Neural cell (in vitro differentiated cells): ENCODE measurements at regions not wholly inside any gene's neighbourhood (a gene's known extent, or its start where the extent isn't known, plus 50 kb on each side); places are given as distances from the start of the nearest gene placed in this dataset.

Experiments
- H2AFZ ChIP-seq: fragments of 200-600, 300-800 bp; sonication (generic), shearing (Covaris generic); 2 replicates; pipeline ENCODE4 v1.6.0; 2014; ENCODE audit warnings: low read depth, mild to moderate bottlenecking, antibody characterized with exemption, low read length, moderate library complexity
- H3F3A ChIP-seq: fragments of 200-600 bp; shearing (Covaris generic); 2 replicates; pipeline ENCODE4 v1.6.1; 2016; ENCODE audit warnings: mild to moderate bottlenecking, moderate library complexity, mixed read lengths, antibody characterized with exemption, low read length; ENCODE audit not compliant: insufficient read depth, poor library complexity, severe bottlenecking
- H3K27ac ChIP-seq: fragments of 200-600, 300-800 bp; sonication (generic), shearing (Covaris generic); 2 replicates; pipeline ENCODE4 v1.5.1; 2014; ENCODE audit warnings: mild to moderate bottlenecking, low read length, moderate library complexity
- H3K27me3 ChIP-seq: fragments of 300-800, 200-600 bp; sonication (generic), shearing (Covaris generic); 2 replicates; pipeline ENCODE4 v1.6.0; 2014; ENCODE audit warnings: mild to moderate bottlenecking, low read depth, low read length, moderate library complexity; ENCODE audit not compliant: insufficient read depth
- H3K36me3 ChIP-seq: fragments of 300-800, 200-600 bp; sonication (generic), shearing (Covaris generic); 2 replicates; pipeline ENCODE4 v1.5.1; 2014; ENCODE audit warnings: mild to moderate bottlenecking, antibody characterized with exemption, low read length, moderate library complexity; ENCODE audit not compliant: insufficient read depth
- H3K4me2 ChIP-seq: fragments of 300-800, 200-600 bp; sonication (generic), shearing (Covaris generic); 2 replicates; pipeline ENCODE4 v1.6.0; 2014; ENCODE audit warnings: mild to moderate bottlenecking, low read length
- H3K4me3 ChIP-seq: fragments of 300-800, 200-600 bp; sonication (generic), shearing (Covaris generic); 2 replicates; pipeline ENCODE4 v1.5.1; 2014; ENCODE audit warnings: mild to moderate bottlenecking, low read length, moderate library complexity
- H3K79me2 ChIP-seq: fragments of 200-600 bp; shearing (Covaris generic); replicated peaks from 2 replicates; pipeline ENCODE4 v1.6.0; 2014; ENCODE audit warnings: mild to moderate bottlenecking, low read length, moderate library complexity; ENCODE audit not compliant: insufficient read depth
- H3K9ac ChIP-seq: fragments of 300-800, 200-600 bp; sonication (generic), shearing (Covaris generic); 2 replicates; pipeline ENCODE4 v1.6.1; 2016; ENCODE audit warnings: mild to moderate bottlenecking, low read length, mixed read lengths
- H3K9me2 ChIP-seq: fragments of 200-600 bp; shearing (Covaris generic); 2 replicates; pipeline ENCODE4 v1.6.1; 2016; ENCODE audit warnings: mild to moderate bottlenecking, low read length, mixed read lengths; ENCODE audit not compliant: insufficient read depth
- H3K9me3 ChIP-seq: fragments of 200-600, 300-800 bp; sonication (generic), shearing (Covaris generic); 2 replicates; pipeline ENCODE4 v1.6.1; 2016; ENCODE audit warnings: mild to moderate bottlenecking, mixed run types, low read length, moderate library complexity, mixed read lengths
- H4K20me1 ChIP-seq: fragments of 200-600 bp; shearing (Covaris generic); 2 replicates; pipeline ENCODE4 v1.6.1; 2016; ENCODE audit warnings: mild to moderate bottlenecking, mixed run types; ENCODE audit not compliant: insufficient read depth
- CTCF ChIP-seq: fragments of 450-650 bp; IDR thresholded peaks from 2 replicates; pipeline ENCODE4 v1.5.1; 2014; ENCODE audit warnings: antibody characterized with exemption, mild to moderate bottlenecking, moderate library complexity; ENCODE audit not compliant: poor library complexity, severe bottlenecking
- EP300 ChIP-seq: fragments of 450-650 bp; conservative IDR thresholded peaks from 2 replicates; pipeline ENCODE4 v1.6.1; 2014; ENCODE audit warnings: antibody characterized with exemption, mild to moderate bottlenecking, moderate library complexity; ENCODE audit not compliant: poor library complexity, severe bottlenecking
- EZH2 ChIP-seq: fragments of 200-600, 300-800 bp; shearing (Covaris generic), sonication (generic); IDR thresholded peaks from 2 replicates; pipeline ENCODE4 v1.6.1; 2014; ENCODE audit warnings: antibody characterized with exemption, low read length, borderline replicate concordance, mild to moderate bottlenecking; ENCODE audit not compliant: insufficient read depth, poor library complexity, severe bottlenecking
- MXI1 ChIP-seq: fragments of 450-650 bp; conservative IDR thresholded peaks from 2 replicates; pipeline ENCODE4 v1.6.1; 2014; ENCODE audit warnings: antibody characterized with exemption, mild to moderate bottlenecking; ENCODE audit not compliant: poor library complexity, severe bottlenecking
- POLR2AphosphoS5 ChIP-seq: IDR thresholded peaks from 2 replicates; pipeline ENCODE4 v1.6.1; 2012
- RAD21 ChIP-seq: fragments of 450-650 bp; conservative IDR thresholded peaks from 2 replicates; pipeline ENCODE4 v1.6.1; 2014; ENCODE audit warnings: antibody characterized with exemption, mild to moderate bottlenecking, moderate library complexity
- REST ChIP-seq: IDR thresholded peaks from 2 replicates; pipeline ENCODE4 v1.6.1; 2012; ENCODE audit warnings: borderline replicate concordance
- SMC3 ChIP-seq: fragments of 450-650 bp; conservative IDR thresholded peaks from 2 replicates; pipeline ENCODE4 v1.6.1; 2014; ENCODE audit warnings: antibody characterized with exemption, mild to moderate bottlenecking, moderate library complexity; ENCODE audit not compliant: poor library complexity
- TAF1 ChIP-seq: IDR thresholded peaks from 2 replicates; pipeline ENCODE4 v1.6.1; 2012; ENCODE audit warnings: low read depth

GRCh38 chr14:48914382-48914781 lies 671.8 kb downstream of the RPS29 start:
- Histone ChIP-seq H3F3A (no peaks in the 10 kb centered on the region), H3K36me3 (no peaks in the 10 kb centered on the region), H3K4me2 (no peak overlapping the region), H3K4me3 (no peak overlapping the region), H3K9me3 (no peaks in the 10 kb centered on the region), H2AFZ (no peak overlapping the region), H3K27me3 (no peaks in the 10 kb centered on the region), H4K20me1 (no peaks in the 10 kb centered on the region), H3K27ac (no peak overlapping the region), H3K9ac (no peak overlapping the region), H3K79me2 (no peaks in the 10 kb centered on the region), H3K9me2 (no peaks in the 10 kb centered on the region)
- TF ChIP-seq EP300: no peak
- no peak for TF ChIP-seq REST
- TF ChIP-seq SMC3: no peak
- no peak for TF ChIP-seq RAD21
- no peak for TF ChIP-seq POLR2AphosphoS5
- TF ChIP-seq TAF1: no peak
- TF ChIP-seq EZH2: no peak
- TF ChIP-seq MXI1: no peak
- no peak for TF ChIP-seq CTCF

- no peak for TF ChIP-seq MXI1
- peak; percentile 42 for TF ChIP-seq EP300
- H3K9ac ChIP-seq: no peak overlapping the region
- no peaks in the 10 kb centered on the region for H3K9me3 ChIP-seq
- H3K36me3 ChIP-seq: no peaks in the 10 kb centered on the region
- H3F3A ChIP-seq: no peaks in the 10 kb centered on the region
- no peaks in the 10 kb centered on the region for H4K20me1 ChIP-seq
- no peak overlapping the region for H3K4me2 ChIP-seq
- H2AFZ ChIP-seq: no peak overlapping the region
- H3K27me3 ChIP-seq: no peaks in the 10 kb centered on the region
- no peaks in the 10 kb centered on the region for H3K79me2 ChIP-seq
- H3K27ac ChIP-seq: no peak overlapping the region
- H3K4me3 ChIP-seq: no peak overlapping the region
- no peaks in the 10 kb centered on the region for H3K9me2 ChIP-seq
These were observed 685.6 kb downstream of the RPS29 start for GRCh38 chr14:48900565-48900964.

- no peaks in the 10 kb centered on the region for H3K36me3 ChIP-seq
- H3K9me2 ChIP-seq: no peaks in the 10 kb centered on the region
- TF ChIP-seq EP300 (no peak), CTCF (no peak)
- no peaks in the 10 kb centered on the region for H3F3A ChIP-seq
- no peak overlapping the region for H3K9ac ChIP-seq
- no peak overlapping the region for H3K27ac ChIP-seq
- no peak overlapping the region for H2AFZ ChIP-seq
- no peak overlapping the region for H3K4me3 ChIP-seq
- no peaks in the 10 kb centered on the region for H3K79me2 ChIP-seq
- no peak overlapping the region for H3K4me2 ChIP-seq
- H3K27me3 ChIP-seq: no peaks in the 10 kb centered on the region
- H3K9me3 ChIP-seq: no peaks in the 10 kb centered on the region
- H4K20me1 ChIP-seq: no peaks in the 10 kb centered on the region
These were observed 695.8 kb downstream of the RPS29 start for GRCh38 chr14:48890333-48890732.
